Inflammatory macrophage treated with lipopolysaccharide for 4 hours (primary cell): ENCODE measurements at regions not wholly inside any gene's neighbourhood (a gene's known extent, or its start where the extent isn't known, plus 50 kb on each side); places are given as distances from the start of the nearest gene placed in this dataset.

Experiments used
- DNase-seq: peaks from one replicate; pipeline ENCODE4 v3.0.0-alpha.2; 2020

DNA sequence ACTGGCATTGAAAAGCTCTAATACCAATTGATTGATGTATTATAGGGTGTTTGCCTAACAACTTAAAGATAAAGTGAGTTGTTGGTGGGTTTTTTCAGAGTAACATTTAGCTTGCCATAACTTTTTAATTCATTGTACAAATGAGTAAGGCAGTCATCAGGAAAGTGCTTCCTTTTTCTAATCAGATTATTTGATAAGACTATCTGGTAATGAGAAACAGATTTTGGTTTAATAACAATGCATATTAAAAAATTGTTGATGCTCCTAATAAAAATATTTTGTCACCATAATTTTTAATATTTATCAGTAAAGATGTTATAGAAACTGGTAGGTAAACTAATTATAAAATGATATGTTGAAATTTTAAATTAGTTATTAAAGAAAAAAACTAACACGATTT is 51.3 kb downstream of the BLTP1 start:
- no peak for DNase-seq

- no peak for DNase-seq
Measured at GRCh38 chr4:122205687-122206086, 53.6 kb downstream of the BLTP1 start.

- peak; percentile 48 for DNase-seq
Measured at GRCh38 chr4:122212880-122213279, 60.7 kb downstream of the BLTP1 start.

- no peak for DNase-seq
Measured at GRCh38 chr4:122218762-122219161, 66.6 kb downstream of the BLTP1 start.

DNA sequence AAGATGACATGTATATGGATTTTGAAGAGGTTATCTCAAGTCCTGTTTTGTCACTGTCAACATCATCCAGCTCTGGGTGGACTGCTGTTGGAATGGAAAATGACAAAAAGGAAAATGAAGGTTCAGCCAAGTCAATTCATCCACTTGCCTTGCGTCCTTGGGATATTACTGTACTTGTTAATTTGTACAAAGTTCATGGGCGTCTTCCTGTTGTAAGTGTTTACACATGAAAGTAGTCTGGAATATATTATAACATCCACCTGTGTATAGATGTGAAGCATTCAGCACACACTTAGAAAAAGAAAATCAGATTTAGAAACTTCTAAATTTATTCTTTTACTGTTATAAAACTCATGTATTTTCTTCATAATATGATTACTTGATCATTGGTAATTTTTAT is 67.2 kb downstream of the BLTP1 start:
- DNase-seq, result no peak

DNA sequence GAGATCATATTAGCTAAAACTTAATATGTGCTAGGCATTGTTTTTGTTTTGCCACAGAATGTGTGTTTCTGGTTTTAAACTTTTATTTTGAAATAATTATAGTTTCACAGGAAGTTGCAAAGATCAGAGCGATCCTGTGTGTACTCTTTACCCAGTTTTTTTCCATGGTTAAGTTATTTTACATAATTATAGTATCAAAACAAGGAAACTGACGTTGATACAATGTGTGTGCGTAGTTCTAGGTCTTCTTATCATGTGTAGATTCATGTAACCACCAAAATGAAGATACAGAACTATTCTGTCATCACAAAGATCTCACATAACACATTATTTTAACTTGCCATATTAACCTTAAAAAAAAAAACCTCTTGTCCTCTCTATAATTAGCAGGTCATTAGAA is 69.2 kb downstream of the BLTP1 start:
- DNase-seq, result no peak

GRCh38 chr4:122224348-122224747 is 72.2 kb downstream of the BLTP1 start:
- DNase-seq, result no peak

DNA sequence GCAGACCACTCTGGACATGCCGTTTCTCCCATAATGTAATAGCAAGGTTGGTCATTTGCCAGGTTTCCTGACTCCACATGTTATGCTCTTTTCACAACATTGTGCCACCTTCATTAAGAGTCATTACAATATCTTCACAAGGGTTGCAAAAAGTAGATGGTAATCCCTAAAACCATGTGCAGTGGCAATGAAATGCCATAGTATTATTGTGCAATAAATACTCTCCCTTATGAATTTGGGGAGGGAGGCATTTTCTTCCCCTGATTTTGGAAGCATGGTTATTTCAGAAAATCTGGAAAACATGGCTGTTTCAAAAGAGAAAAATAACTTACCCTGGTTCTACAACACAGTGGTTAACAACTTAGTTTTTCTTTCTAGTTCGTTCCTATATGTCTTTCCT is 75.1 kb downstream of the BLTP1 start:
- no peak for DNase-seq

- peak; percentile 2 for DNase-seq
Measured at GRCh38 chr4:122229857-122230256, 77.7 kb downstream of the BLTP1 start.

DNA sequence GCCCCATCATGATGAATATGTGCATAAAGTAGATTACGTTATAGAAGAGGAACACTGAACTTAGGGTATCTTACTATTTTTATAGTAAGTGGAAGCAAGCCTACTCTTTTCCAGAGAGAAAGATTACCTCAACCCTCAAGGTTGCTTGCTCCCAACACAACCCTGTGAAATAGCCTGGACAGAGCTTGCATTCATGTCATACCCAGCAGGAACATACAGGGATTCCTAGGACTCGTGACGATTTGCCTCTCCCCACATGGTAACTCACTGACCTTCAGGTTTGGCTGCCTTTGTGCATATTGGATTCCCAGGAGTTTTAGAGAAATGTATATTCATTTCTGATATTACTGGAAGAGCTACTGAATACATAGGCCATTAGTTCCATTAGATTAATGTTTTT is 80.5 kb downstream of the BLTP1 start:
- no peak for DNase-seq

DNA sequence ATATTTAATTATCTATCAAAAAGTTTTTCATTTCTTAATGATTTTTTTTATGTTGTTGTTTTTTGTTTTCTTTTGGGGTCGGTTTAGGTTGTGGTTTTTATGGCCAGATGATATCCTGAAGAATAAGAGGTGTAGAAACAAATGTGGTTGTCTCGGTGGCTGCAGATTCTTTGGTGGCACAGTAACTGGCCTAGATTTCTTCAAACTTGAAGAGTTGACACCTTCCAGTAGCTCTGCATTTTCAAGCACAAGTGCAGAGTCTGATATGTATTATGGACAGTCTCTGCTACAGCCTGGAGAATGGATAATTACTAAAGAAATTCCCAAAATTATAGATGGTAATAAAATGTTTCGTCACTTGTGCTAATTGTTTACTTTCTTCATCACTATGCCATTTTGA is 82.6 kb downstream of the BLTP1 start:
- DNase-seq, result no peak

- DNase-seq, result no peak
Measured at GRCh38 chr4:122243785-122244184, 91.7 kb downstream of the BLTP1 start.

DNA sequence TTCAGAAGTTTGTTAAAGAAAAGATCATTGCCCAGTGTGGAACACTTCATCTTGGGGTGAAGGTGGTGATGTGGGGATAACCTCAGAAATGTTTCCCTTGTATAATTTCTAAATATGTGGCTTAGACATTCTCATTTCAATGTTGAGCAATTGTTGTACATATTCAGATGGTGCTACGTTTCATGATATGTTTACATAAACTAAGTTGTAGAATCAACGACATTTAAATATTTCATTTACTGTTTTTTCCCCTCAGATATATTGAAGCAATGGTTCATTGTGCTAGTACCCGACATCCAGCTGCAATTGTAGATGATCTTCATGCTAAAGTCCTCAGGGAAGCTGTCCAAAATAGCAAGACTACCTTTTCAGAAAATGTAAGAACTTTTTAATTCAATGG is 92.6 kb downstream of the BLTP1 start:
- no peak for DNase-seq

DNA sequence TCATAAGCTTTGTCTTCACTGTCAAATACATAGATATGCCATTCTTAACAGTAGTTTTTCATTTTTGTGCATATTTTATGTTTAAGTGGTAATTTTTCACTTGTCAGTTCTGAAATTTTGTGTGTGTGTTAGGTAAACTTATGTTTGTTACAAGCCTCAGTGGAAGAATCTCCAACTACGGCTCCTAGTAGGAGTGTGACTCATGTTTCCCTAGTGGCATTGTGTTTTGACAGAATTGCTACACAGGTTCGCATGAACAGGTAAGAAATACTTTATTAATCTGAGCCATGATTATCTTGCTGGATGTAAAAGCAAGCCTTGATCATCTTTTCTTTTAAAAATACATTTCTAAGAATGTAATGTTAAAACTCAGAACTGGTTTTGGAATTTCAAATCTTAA is 94.4 kb downstream of the BLTP1 start:
- no peak for DNase-seq

- no peak for DNase-seq
Measured at GRCh38 chr4:122249357-122249756, 97.2 kb downstream of the BLTP1 start.

DNA sequence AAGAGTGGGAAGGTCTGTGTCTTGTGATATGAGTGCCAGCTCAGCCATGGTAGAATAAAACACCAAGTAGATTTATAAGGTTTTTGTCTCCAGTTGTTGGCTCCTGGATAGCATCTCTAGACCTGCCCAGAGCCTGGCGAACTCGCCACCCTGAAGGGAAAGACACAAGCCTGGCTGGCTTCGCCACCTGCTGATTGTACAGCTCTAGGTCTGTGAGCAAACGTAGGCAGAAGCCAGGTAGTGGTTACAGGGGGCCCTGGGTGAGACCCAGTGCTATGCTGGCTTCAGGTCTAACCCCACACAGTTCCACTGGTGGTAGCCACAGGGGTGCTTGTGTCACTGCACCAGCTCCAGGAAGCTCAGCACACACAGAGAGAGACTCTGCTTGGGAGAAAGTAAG is 100.5 kb downstream of the BLTP1 start:
- DNase-seq, result no peak

- no peak for DNase-seq
Measured at GRCh38 chr4:122259849-122260248, 107.7 kb downstream of the BLTP1 start.

- DNase-seq, result no peak
Measured at GRCh38 chr4:122276359-122276758, 102.5 kb upstream of the ADAD1 start.

DNA sequence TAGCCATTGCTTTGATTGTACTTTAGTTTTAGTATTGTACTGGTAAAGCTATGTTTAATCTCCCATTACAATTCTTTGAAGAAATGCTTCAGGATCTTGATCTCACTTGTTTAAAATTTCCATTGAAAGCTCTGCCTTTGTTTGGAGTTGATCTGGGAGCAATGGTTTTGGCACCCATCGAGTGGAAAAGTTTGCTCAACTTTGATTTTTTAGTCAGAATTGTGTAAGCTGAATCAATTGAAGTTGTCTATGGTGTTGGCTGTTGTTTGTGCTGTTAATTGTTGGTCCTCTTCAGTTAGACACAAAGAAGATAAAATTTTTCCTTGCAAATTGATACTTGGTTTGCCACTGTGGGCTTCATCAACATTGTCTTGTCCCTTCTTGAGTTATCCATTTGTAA is 99.8 kb upstream of the ADAD1 start:
- DNase-seq, result no peak

- no peak for DNase-seq
Measured at GRCh38 chr4:122279670-122280069, 99.1 kb upstream of the ADAD1 start.

GRCh38 chr4:122285285-122285684 is 93.5 kb upstream of the ADAD1 start:
- no peak for DNase-seq

DNA sequence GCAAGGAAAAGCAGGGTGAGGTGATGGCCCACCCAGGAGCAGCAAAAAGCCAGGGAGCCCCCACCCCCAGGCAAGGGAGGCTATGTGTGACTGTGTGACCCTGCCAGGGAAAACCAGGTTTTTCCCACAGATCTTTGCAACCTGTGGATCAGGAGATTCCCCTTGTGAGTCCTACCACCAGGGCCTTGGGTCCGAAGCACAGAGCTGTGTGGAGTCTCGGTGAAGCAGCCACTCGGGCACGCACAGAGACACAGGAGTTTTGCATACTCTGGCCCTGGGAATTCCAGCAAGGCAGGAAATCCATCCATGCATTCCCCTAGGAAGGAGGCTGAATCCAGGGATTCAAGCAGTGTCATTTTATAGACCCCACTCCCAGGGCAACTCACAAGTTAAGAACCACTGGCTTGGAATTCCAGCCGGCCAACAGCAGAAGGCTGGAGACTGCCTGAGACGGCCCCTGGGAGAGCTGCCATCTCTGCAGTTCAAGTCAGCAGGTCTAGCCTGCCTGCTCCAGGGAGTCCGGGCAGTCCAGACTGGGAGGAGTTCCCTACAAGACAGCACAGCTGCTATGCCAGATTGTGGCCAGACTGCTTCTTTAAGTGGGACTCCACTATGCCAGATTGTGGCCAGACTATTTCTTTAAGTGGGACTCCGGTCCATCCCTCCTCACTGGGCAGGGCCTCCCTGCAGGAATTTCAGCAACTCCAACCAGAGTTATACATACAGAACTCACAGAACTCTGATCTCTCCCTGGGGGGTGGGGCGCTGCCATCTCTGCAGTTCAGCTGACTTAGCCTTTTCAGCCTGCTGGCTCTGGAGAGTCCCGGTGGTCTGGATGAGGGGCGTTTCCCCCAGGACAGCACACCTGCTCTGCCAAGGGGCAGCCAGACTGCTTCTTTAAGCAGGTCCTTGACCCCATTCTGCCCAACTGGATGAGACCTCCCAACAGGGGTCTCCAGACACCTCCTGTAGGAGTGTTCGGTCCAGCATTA is 85.1 kb upstream of the ADAD1 start:
- DNase-seq, result no peak

DNA sequence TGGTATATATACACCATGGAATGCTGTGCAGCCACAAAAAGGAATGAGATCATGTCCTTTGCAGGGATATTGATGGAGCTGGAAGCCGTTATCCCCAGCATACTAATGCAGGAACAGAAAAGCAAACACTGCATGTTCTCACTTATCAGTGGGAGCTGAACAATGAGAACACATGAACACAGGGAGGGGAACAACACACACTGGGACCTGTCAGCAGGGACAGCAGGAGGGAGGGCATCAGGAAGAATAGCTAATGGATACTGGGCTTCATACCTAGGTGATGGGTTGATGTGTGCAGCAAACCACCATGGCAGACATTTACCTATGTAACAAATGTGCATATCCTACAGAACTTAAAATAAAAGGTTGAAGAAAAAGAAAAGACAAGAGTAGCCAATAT is 81.1 kb upstream of the ADAD1 start:
- DNase-seq, result no peak

GRCh38 chr4:122300776-122301175 is 78.0 kb upstream of the ADAD1 start:
- no peak for DNase-seq

DNA sequence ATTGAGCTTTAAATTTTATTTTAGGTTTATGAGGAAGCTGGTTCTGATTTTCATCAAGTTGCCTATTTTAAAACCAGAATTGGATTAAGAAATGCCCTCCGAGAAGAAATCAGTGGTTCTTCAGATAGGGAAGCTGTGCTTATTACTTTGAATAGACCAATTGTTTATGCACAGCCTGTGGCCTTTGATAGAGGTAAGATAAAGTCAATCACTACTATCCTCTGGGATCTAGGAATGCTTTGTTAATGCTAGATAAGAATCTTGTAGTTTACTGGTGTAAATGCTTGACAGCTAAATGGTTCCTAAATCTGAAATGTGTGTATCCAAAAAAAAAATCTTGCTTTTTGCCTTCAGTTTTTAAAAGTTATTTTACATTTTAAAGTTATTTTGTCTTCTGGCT is 73.0 kb upstream of the ADAD1 start:
- no peak for DNase-seq
